HepG2 (cell line): ENCODE measurements at regions not wholly inside any gene's neighbourhood (a gene's known extent, or its start where the extent isn't known, plus 50 kb on each side); places are given as distances from the start of the nearest gene placed in this dataset.

ENCODE experiments used
- ATF1 ChIP-seq: IDR thresholded peaks from 2 replicates; pipeline ENCODE4 v1.6.1; 2016; ENCODE audit warnings: mild to moderate bottlenecking, control low read depth
- ATF7 ChIP-seq, 2 experiments: fragments of 450-650 bp in 1 of 2; sonication (generic) in 1 of 2; formaldehyde crosslinking in 1 of 2; IDR thresholded peaks; 2 replicates each; pipeline versions ENCODE4 v1.4.0 to v1.6.1; 2016 to 2020; ENCODE audit warnings: antibody characterized with exemption in 1 of 2, mild to moderate bottlenecking in 1 of 2, missing genetic modification reagents in 1 of 2
- MAF1 ChIP-seq: sonication (generic); formaldehyde crosslinking; IDR thresholded peaks from 2 replicates; pipeline ENCODE4 v1.5.0; 2020; ENCODE audit warnings: missing genetic modification reagents, borderline replicate concordance
- MED8 ChIP-seq: sonication (generic); formaldehyde crosslinking; IDR thresholded peaks from 2 replicates; pipeline ENCODE4 v1.8.1; 2023; ENCODE audit warnings: mild to moderate bottlenecking, missing genetic modification reagents; ENCODE audit not compliant: insufficient replicate concordance
- NRL ChIP-seq: sonication (generic); formaldehyde crosslinking; IDR thresholded peaks from 2 replicates; pipeline ENCODE4 v1.5.0; 2020; ENCODE audit warnings: missing genetic modification reagents, mild to moderate bottlenecking, moderate library complexity, borderline replicate concordance
- SP4 ChIP-seq: sonication (generic); formaldehyde crosslinking; IDR thresholded peaks from 2 replicates; pipeline ENCODE4 v1.8.1; 2023; ENCODE audit warnings: mild to moderate bottlenecking, missing genetic modification reagents
- TP53 ChIP-seq: sonication (generic); formaldehyde crosslinking; conservative IDR thresholded peaks from 2 replicates; pipeline ENCODE4 v1.4.0; 2020; ENCODE audit warnings: missing genetic modification reagents
- YEATS2 ChIP-seq: sonication (generic); formaldehyde crosslinking; IDR thresholded peaks from 2 replicates; pipeline ENCODE4 v1.4.0; 2020; ENCODE audit warnings: missing genetic modification reagents, borderline replicate concordance
- ZFP62 ChIP-seq: sonication (generic); formaldehyde crosslinking; IDR thresholded peaks from 2 replicates; pipeline ENCODE4 v1.4.0; 2020; ENCODE audit warnings: missing genetic modification reagents
- ZNF782 ChIP-seq: sonication (generic); formaldehyde crosslinking; IDR thresholded peaks from 2 replicates; pipeline ENCODE4 v1.4.0; 2020; ENCODE audit warnings: missing genetic modification reagents, mild to moderate bottlenecking, borderline replicate concordance
- TF ChIP-seq, protein P1 (sequence below): sonication (generic); formaldehyde crosslinking; IDR thresholded peaks from 2 replicates; pipeline ENCODE4 v1.4.0; 2020; ENCODE audit warnings: mild to moderate bottlenecking, missing genetic modification reagents, borderline replicate concordance
- TF ChIP-seq, protein P2 (sequence below): sonication (generic); formaldehyde crosslinking; IDR thresholded peaks from 2 replicates; pipeline ENCODE4 v1.4.0; 2020; ENCODE audit warnings: missing genetic modification reagents
- TF ChIP-seq, protein P3 (sequence below): sonication (generic); formaldehyde crosslinking; IDR thresholded peaks from 2 replicates; pipeline ENCODE4 v1.5.1; 2020; ENCODE audit warnings: mild to moderate bottlenecking, missing genetic modification reagents, moderate library complexity
- TF ChIP-seq, protein P4 (sequence below): sonication (generic); formaldehyde crosslinking; IDR thresholded peaks from 2 replicates; pipeline ENCODE4 v1.4.0; 2020; ENCODE audit warnings: missing genetic modification reagents

DNA sequence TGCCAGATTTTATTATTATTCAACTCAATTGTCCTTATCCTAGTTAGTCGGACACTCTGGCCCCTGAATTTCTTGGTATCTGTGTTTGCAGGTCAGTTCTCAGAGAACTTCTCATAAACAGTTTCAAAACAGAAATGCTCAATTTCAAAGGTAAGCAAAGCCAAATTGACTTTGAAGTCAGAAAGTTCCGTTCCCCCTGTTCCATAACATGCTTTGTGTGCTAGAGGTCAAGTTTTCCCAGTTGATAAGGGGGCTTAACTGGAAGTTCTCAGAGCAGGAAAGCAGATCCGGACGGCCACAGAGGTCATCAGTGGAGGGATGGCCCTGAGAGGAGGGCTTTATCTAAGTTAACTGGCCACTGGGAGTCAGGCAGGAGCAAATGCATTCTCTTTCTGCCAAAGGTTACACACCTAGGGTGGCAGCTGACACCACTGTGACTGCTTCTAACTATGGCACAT lies 417.2 kb downstream of the COG6 start (continued):
- TF ChIP-seq ATF1 (peak; percentile 54; the same call in 1 of the 2 replicates), TP53 (peak; percentile 72; the same call in 1 of the 2 replicates), SP4 (CRISPR knock-in tag) (0 out of 2 replicates have a peak, but pooled peaks have one; percentile 33), YEATS2 (CRISPR knock-in tag) (no peak), MAF1 (CRISPR knock-in tag) (no peak), ZFP62 (CRISPR knock-in tag) (no peak), NRL (CRISPR knock-in tag) (no peak), ZNF782 (CRISPR knock-in tag) (no peak), MED8 (peak; percentile 93), ATF7 (IDR thresholded peaks at IDR 0.05) (no peak), ATF7 (CRISPR knock-in tag; IDR thresholded peaks at IDR 0.05) (no peak)
- TF ChIP-seq, protein P1, sequence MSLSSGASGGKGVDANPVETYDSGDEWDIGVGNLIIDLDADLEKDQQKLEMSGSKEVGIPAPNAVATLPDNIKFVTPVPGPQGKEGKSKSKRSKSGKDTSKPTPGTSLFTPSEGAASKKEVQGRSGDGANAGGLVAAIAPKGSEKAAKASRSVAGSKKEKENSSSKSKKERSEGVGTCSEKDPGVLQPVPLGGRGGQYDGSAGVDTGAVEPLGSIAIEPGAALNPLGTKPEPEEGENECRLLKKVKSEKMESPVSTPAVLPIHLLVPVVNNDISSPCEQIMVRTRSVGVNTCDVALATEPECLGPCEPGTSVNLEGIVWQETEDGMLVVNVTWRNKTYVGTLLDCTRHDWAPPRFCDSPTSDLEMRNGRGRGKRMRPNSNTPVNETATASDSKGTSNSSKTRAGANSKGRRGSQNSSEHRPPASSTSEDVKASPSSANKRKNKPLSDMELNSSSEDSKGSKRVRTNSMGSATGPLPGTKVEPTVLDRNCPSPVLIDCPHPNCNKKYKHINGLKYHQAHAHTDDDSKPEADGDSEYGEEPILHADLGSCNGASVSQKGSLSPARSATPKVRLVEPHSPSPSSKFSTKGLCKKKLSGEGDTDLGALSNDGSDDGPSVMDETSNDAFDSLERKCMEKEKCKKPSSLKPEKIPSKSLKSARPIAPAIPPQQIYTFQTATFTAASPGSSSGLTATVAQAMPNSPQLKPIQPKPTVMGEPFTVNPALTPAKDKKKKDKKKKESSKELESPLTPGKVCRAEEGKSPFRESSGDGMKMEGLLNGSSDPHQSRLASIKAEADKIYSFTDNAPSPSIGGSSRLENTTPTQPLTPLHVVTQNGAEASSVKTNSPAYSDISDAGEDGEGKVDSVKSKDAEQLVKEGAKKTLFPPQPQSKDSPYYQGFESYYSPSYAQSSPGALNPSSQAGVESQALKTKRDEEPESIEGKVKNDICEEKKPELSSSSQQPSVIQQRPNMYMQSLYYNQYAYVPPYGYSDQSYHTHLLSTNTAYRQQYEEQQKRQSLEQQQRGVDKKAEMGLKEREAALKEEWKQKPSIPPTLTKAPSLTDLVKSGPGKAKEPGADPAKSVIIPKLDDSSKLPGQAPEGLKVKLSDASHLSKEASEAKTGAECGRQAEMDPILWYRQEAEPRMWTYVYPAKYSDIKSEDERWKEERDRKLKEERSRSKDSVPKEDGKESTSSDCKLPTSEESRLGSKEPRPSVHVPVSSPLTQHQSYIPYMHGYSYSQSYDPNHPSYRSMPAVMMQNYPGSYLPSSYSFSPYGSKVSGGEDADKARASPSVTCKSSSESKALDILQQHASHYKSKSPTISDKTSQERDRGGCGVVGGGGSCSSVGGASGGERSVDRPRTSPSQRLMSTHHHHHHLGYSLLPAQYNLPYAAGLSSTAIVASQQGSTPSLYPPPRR: peak; percentile 96
- TF ChIP-seq, protein P2, sequence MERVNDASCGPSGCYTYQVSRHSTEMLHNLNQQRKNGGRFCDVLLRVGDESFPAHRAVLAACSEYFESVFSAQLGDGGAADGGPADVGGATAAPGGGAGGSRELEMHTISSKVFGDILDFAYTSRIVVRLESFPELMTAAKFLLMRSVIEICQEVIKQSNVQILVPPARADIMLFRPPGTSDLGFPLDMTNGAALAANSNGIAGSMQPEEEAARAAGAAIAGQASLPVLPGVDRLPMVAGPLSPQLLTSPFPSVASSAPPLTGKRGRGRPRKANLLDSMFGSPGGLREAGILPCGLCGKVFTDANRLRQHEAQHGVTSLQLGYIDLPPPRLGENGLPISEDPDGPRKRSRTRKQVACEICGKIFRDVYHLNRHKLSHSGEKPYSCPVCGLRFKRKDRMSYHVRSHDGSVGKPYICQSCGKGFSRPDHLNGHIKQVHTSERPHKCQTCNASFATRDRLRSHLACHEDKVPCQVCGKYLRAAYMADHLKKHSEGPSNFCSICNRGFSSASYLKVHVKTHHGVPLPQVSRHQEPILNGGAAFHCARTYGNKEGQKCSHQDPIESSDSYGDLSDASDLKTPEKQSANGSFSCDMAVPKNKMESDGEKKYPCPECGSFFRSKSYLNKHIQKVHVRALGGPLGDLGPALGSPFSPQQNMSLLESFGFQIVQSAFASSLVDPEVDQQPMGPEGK: peak; percentile 81
- TF ChIP-seq, protein P3, sequence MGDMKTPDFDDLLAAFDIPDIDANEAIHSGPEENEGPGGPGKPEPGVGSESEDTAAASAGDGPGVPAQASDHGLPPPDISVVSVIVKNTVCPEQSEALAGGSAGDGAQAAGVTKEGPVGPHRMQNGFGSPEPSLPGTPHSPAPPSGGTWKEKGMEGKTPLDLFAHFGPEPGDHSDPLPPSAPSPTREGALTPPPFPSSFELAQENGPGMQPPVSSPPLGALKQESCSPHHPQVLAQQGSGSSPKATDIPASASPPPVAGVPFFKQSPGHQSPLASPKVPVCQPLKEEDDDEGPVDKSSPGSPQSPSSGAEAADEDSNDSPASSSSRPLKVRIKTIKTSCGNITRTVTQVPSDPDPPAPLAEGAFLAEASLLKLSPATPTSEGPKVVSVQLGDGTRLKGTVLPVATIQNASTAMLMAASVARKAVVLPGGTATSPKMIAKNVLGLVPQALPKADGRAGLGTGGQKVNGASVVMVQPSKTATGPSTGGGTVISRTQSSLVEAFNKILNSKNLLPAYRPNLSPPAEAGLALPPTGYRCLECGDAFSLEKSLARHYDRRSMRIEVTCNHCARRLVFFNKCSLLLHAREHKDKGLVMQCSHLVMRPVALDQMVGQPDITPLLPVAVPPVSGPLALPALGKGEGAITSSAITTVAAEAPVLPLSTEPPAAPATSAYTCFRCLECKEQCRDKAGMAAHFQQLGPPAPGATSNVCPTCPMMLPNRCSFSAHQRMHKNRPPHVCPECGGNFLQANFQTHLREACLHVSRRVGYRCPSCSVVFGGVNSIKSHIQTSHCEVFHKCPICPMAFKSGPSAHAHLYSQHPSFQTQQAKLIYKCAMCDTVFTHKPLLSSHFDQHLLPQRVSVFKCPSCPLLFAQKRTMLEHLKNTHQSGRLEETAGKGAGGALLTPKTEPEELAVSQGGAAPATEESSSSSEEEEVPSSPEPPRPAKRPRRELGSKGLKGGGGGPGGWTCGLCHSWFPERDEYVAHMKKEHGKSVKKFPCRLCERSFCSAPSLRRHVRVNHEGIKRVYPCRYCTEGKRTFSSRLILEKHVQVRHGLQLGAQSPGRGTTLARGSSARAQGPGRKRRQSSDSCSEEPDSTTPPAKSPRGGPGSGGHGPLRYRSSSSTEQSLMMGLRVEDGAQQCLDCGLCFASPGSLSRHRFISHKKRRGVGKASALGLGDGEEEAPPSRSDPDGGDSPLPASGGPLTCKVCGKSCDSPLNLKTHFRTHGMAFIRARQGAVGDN (CRISPR knock-in tag): no peak; the same call in 1 of the 2 replicates
- TF ChIP-seq, protein P4, sequence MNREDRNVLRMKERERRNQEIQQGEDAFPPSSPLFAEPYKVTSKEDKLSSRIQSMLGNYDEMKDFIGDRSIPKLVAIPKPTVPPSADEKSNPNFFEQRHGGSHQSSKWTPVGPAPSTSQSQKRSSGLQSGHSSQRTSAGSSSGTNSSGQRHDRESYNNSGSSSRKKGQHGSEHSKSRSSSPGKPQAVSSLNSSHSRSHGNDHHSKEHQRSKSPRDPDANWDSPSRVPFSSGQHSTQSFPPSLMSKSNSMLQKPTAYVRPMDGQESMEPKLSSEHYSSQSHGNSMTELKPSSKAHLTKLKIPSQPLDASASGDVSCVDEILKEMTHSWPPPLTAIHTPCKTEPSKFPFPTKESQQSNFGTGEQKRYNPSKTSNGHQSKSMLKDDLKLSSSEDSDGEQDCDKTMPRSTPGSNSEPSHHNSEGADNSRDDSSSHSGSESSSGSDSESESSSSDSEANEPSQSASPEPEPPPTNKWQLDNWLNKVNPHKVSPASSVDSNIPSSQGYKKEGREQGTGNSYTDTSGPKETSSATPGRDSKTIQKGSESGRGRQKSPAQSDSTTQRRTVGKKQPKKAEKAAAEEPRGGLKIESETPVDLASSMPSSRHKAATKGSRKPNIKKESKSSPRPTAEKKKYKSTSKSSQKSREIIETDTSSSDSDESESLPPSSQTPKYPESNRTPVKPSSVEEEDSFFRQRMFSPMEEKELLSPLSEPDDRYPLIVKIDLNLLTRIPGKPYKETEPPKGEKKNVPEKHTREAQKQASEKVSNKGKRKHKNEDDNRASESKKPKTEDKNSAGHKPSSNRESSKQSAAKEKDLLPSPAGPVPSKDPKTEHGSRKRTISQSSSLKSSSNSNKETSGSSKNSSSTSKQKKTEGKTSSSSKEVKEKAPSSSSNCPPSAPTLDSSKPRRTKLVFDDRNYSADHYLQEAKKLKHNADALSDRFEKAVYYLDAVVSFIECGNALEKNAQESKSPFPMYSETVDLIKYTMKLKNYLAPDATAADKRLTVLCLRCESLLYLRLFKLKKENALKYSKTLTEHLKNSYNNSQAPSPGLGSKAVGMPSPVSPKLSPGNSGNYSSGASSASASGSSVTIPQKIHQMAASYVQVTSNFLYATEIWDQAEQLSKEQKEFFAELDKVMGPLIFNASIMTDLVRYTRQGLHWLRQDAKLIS (CRISPR knock-in tag): no peak
